Mesenchymal stem cell (in vitro differentiated cells and primary cell): ENCODE measurements at regions not wholly inside any gene's neighbourhood (a gene's known extent, or its start where the extent isn't known, plus 50 kb on each side); places are given as distances from the start of the nearest gene placed in this dataset.

Source experiments
- DNase-seq: peaks from one replicate; pipeline ENCODE4 v3.0.0-alpha.2; 2013
- H2AFZ ChIP-seq: one replicate; pipeline ENCODE4 v1.6.1; 2013; ENCODE audit warnings: low read depth, mild to moderate bottlenecking, control low read depth, inconsistent platforms, low read length, moderate library complexity
- H2AK5ac ChIP-seq: 2 replicates; pipeline ENCODE4 v1.6.1; 2013; ENCODE audit warnings: low read length, moderate library complexity, mild to moderate bottlenecking, inconsistent platforms; ENCODE audit not compliant: severe bottlenecking
- H2BK120ac ChIP-seq: one replicate; pipeline ENCODE4 v1.6.1; 2013; ENCODE audit warnings: low read depth, mild to moderate bottlenecking, inconsistent platforms, low read length, moderate library complexity
- H2BK12ac ChIP-seq, 2 experiments: one replicate each; pipeline ENCODE4 v1.6.1; 2013; ENCODE audit warnings: inconsistent platforms in 2 of 2, low read length in 2 of 2, mild to moderate bottlenecking in 2 of 2, moderate library complexity in 2 of 2, control low read depth in 1 of 2
- H2BK15ac ChIP-seq: one replicate; pipeline ENCODE4 v1.6.1; 2013; ENCODE audit warnings: mild to moderate bottlenecking, low read depth, inconsistent platforms; ENCODE audit not compliant: poor library complexity, severe bottlenecking
- H2BK5ac ChIP-seq: 2 replicates; pipeline ENCODE4 v1.6.1; 2013; ENCODE audit warnings: low read depth, mild to moderate bottlenecking, low read length, control low read depth, inconsistent platforms; ENCODE audit not compliant: poor library complexity, severe bottlenecking
- H3K14ac ChIP-seq, 2 experiments: one replicate each; pipeline ENCODE4 v1.6.1; 2013; ENCODE audit warnings: inconsistent platforms in 2 of 2, low read length in 2 of 2, control low read depth in 1 of 2, mild to moderate bottlenecking in 1 of 2, moderate library complexity in 1 of 2
- H3K18ac ChIP-seq, 2 experiments: one replicate each; pipeline ENCODE4 v1.6.1; 2013; ENCODE audit warnings: inconsistent platforms in 2 of 2, low read length in 2 of 2, control low read depth in 1 of 2, low read depth in 1 of 2, mild to moderate bottlenecking in 1 of 2
- H3K23ac ChIP-seq, 2 experiments: one replicate each; pipeline ENCODE4 v1.6.1; 2013; ENCODE audit warnings: inconsistent platforms in 2 of 2, low read length in 2 of 2, mild to moderate bottlenecking in 2 of 2, moderate library complexity in 2 of 2, control low read depth in 1 of 2
- H3K27ac ChIP-seq: 2 replicates; pipeline ENCODE4 v1.5.1; 2013; ENCODE audit warnings: mild to moderate bottlenecking, moderate library complexity, low read length, control low read depth, inconsistent platforms; ENCODE audit not compliant: poor library complexity, severe bottlenecking
- H3K27me3 ChIP-seq, 2 experiments: 2 replicates each; pipeline versions ENCODE4 v1.6.1 to v1.7.0; 2013; ENCODE audit warnings: low read length in 2 of 2, mild to moderate bottlenecking in 2 of 2, moderate library complexity in 2 of 2, control low read depth in 1 of 2, inconsistent platforms in 1 of 2; ENCODE audit not compliant: control insufficient read depth in 1 of 2, insufficient read depth in 1 of 2
- H3K36me3 ChIP-seq, 2 experiments: 2 replicates each; pipeline versions ENCODE4 v1.6.1 to v1.7.0; 2013; ENCODE audit warnings: low read length in 2 of 2, control low read depth in 1 of 2, inconsistent platforms in 1 of 2, low read depth in 1 of 2, mild to moderate bottlenecking in 1 of 2; ENCODE audit not compliant: insufficient read depth in 2 of 2, control insufficient read depth in 1 of 2
- H3K4ac ChIP-seq, 2 experiments: one replicate each; pipeline ENCODE4 v1.6.1; 2013; ENCODE audit warnings: inconsistent platforms in 2 of 2, low read length in 2 of 2, mild to moderate bottlenecking in 2 of 2, moderate library complexity in 2 of 2, control low read depth in 1 of 2, low read depth in 1 of 2
- H3K4me1 ChIP-seq: 2 replicates; pipeline ENCODE4 v1.6.1; 2013; ENCODE audit warnings: low read depth, low read length, control low read depth; ENCODE audit not compliant: control insufficient read depth, insufficient read depth
- H3K4me2 ChIP-seq: 2 replicates; pipeline ENCODE4 v1.6.1; 2013; ENCODE audit warnings: low read length, mild to moderate bottlenecking, inconsistent platforms; ENCODE audit not compliant: poor library complexity, severe bottlenecking
- H3K4me3 ChIP-seq, 2 experiments: 2 replicates each; pipeline versions ENCODE4 v1.5.1 to v1.7.0; 2013; ENCODE audit warnings: low read length in 2 of 2, mild to moderate bottlenecking in 2 of 2, control low read depth in 1 of 2, low read depth in 1 of 2; ENCODE audit not compliant: insufficient read depth in 1 of 2
- H3K79me1 ChIP-seq: replicated peaks from 2 replicates; pipeline ENCODE4 v1.6.1; 2013; ENCODE audit warnings: mild to moderate bottlenecking, control low read depth, low read length, inconsistent platforms; ENCODE audit not compliant: poor library complexity, severe bottlenecking
- H3K9ac ChIP-seq: 2 replicates; pipeline ENCODE4 v1.7.0; 2013; ENCODE audit warnings: mild to moderate bottlenecking, low read length, moderate library complexity
- H3K9me3 ChIP-seq: 2 replicates; pipeline ENCODE4 v1.7.0; 2013; ENCODE audit warnings: mild to moderate bottlenecking, low read length; ENCODE audit not compliant: control insufficient read depth
- H4K8ac ChIP-seq: one replicate; pipeline ENCODE4 v1.6.1; 2013; ENCODE audit warnings: inconsistent platforms, mild to moderate bottlenecking, low read length, moderate library complexity
- H4K91ac ChIP-seq: one replicate; pipeline ENCODE4 v1.6.1; 2013; ENCODE audit warnings: mild to moderate bottlenecking, low read length, inconsistent platforms
- WGBS: methylation state at CpG from one replicate; pipeline ENCODE4 v1.1.7; 2013; ENCODE audit warnings: mixed read lengths; 5-methylcytosine and 5-hydroxymethylcytosine counted together

- Histone ChIP-seq H2BK120ac (no peak overlapping the region), H3K79me1 (no peaks in the 10 kb centered on the region), H2BK5ac (no peak overlapping the region), H3K4me1 (peaks cover 1% of the 10 kb centered on the region), H3K4ac (no peak overlapping the region), H2BK12ac (no peak overlapping the region), H3K9me3 (no peaks in the 10 kb centered on the region), H3K27ac (no peak overlapping the region), H3K36me3 (no peaks in the 10 kb centered on the region), H2BK15ac (no peak overlapping the region), H3K4me2 (no peak overlapping the region), H2AK5ac (no peak overlapping the region), H3K18ac (no peak overlapping the region), H3K9ac (no peak overlapping the region), H3K4me3 (no peak overlapping the region), H4K8ac (no peak overlapping the region), H3K23ac (no peak overlapping the region), H2AFZ (no peak overlapping the region), H3K27me3 (peaks cover 0 to under 1% of the 10 kb centered on the region in 2 experiments), H4K91ac (no peak overlapping the region), H3K14ac (no peak overlapping the region)
- WGBS: 85% methylated on average over 2 of the region's 2 CpGs
- no peak for DNase-seq
Measured at GRCh38 chr3:187960820-187961219, 193.1 kb upstream of the LPP start.

- Histone ChIP-seq H2BK120ac (no peak overlapping the region), H3K18ac (no peak overlapping the region), H2AK5ac (no peak overlapping the region), H3K23ac (no peak overlapping the region), H2BK12ac (no peak overlapping the region), H3K9ac (no peak overlapping the region), H3K4ac (no peak overlapping the region), H3K27ac (no peak overlapping the region), H3K27me3 (peaks cover 0 to 3% of the 10 kb centered on the region in 2 experiments), H2BK15ac (no peak overlapping the region), H3K79me1 (no peaks in the 10 kb centered on the region), H3K9me3 (no peaks in the 10 kb centered on the region), H4K8ac (no peak overlapping the region), H3K4me2 (no peak overlapping the region), H3K4me1 (peaks cover 1% of the 10 kb centered on the region), H3K36me3 (no peaks in the 10 kb centered on the region), H2AFZ (no peak overlapping the region), H4K91ac (no peak overlapping the region), H3K14ac (no peak overlapping the region), H3K4me3 (no peak overlapping the region), H2BK5ac (no peak overlapping the region)
- no peak for DNase-seq
- WGBS: 77% methylated on average over 2 of the region's 2 CpGs
Measured at GRCh38 chr3:187961366-187961765, 192.6 kb upstream of the LPP start.

DNA sequence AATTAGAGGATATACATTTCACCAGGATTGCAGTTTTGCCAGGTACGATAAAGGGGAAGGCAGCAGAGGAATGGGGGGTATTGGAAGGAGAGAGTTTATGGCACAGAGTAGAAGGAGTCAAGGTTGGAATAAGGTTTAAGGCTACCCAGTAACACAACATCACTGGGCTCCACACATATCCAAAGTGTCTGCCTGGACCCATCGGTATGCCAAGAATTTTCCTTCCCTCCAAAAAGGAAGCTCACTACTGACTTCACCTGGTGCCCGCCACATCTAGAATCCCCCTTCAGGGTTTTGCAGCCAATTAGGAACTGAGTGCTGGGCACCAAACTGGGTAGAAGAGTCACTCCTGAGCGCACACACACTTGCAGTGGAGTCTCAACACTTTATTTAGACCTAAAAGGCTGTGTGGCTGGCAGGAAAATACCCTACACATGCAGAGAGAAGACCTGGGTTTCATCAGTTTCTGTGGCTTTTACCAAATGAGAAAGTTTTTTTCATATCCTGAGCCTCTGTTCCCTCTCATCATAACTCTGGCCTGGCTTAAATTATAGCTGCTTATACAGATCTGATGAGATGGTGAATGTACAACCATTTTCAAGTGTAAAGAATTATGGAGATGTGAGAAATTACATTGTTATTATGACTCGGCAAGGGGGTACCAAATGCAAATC, 190.8 kb upstream of the LPP start:
- Histone ChIP-seq H2BK12ac (no peak overlapping the region), H3K27me3 (peaks cover 0 to 3% of the 10 kb centered on the region in 2 experiments), H4K8ac (no peak overlapping the region), H2AFZ (no peak overlapping the region), H2AK5ac (no peak overlapping the region), H2BK15ac (no peak overlapping the region), H2BK5ac (no peak overlapping the region), H3K79me1 (no peaks in the 10 kb centered on the region), H3K18ac (no peak overlapping the region), H3K4ac (no peak overlapping the region), H3K36me3 (no peaks in the 10 kb centered on the region), H3K9me3 (no peaks in the 10 kb centered on the region), H4K91ac (no peak overlapping the region), H3K4me1 (no peaks in the 10 kb centered on the region), H3K4me3 (no peak overlapping the region), H3K4me2 (no peak overlapping the region), H2BK120ac (no peak overlapping the region), H3K27ac (no peak overlapping the region), H3K9ac (no peak overlapping the region), H3K23ac (no peak overlapping the region), H3K14ac (no peak overlapping the region)
- no peak for DNase-seq
- WGBS: 96% methylated on average over 5 of the region's 5 CpGs

- H3K36me3 ChIP-seq: no peaks in the 10 kb centered on the region
- DNase-seq: no peak
- H4K8ac ChIP-seq: no peak overlapping the region
- H3K27me3 ChIP-seq: peaks cover 0 to 3% of the 10 kb centered on the region in 2 experiments
- no peaks in the 10 kb centered on the region for H3K9me3 ChIP-seq
- H3K18ac ChIP-seq: no peak overlapping the region
- no peak overlapping the region for H3K4ac ChIP-seq
- no peak overlapping the region for H3K14ac ChIP-seq
- no peak overlapping the region for H3K23ac ChIP-seq
- H2BK15ac ChIP-seq: no peak overlapping the region
- no peak overlapping the region for H2AK5ac ChIP-seq
- H2BK12ac ChIP-seq: no peak overlapping the region
- 90% methylated on average over 2 of the region's 3 CpGs for WGBS
- no peak overlapping the region for H2BK120ac ChIP-seq
- no peak overlapping the region for H2BK5ac ChIP-seq
- H3K27ac ChIP-seq: no peak overlapping the region
- H3K4me3 ChIP-seq: no peak overlapping the region
- H4K91ac ChIP-seq: no peak overlapping the region
- H2AFZ ChIP-seq: no peak overlapping the region
- no peaks in the 10 kb centered on the region for H3K79me1 ChIP-seq
- H3K9ac ChIP-seq: no peak overlapping the region
- no peaks in the 10 kb centered on the region for H3K4me1 ChIP-seq
- H3K4me2 ChIP-seq: no peak overlapping the region
Measured at GRCh38 chr3:187963677-187964385, 190.1 kb upstream of the LPP start.
